Activated naive CD4-positive, alpha-beta T cell treated with anti-CD3 and anti-CD28 coated beads, Interleukin-2, amount 10 ng/mL, durations not matched to agents 7 days and 5 days (primary cell): ENCODE measurements at regions not wholly inside any gene's neighbourhood (a gene's known extent, or its start where the extent isn't known, plus 50 kb on each side); places are given as distances from the start of the nearest gene placed in this dataset.
"Not testable (repeated sequence)": the region's sequence is repeated elsewhere in the genome, so short reads cannot be mapped to it uniquely, and the experiment has no call there.

Experiments used
- CTCF ChIA-PET: fragments of 350-600 bp; sonication (Branson Sonifier 250); formaldehyde crosslinking; loops from one replicate; lab custom pipeline; 2021; ENCODE audit warnings: antibody characterized with exemption; lab: Charles Lee
- DNase-seq: peaks from one replicate; pipeline ENCODE4 v3.0.0-alpha.2; 2020
- H3K27ac Mint-ChIP-seq: one replicate; pipeline ENCODE4 v1.8.0; 2021; ENCODE audit warnings: mild to moderate bottlenecking, moderate library complexity, mixed read lengths
- H3K27me3 Mint-ChIP-seq: one replicate; pipeline ENCODE4 v1.8.0; 2021; ENCODE audit warnings: mild to moderate bottlenecking, mixed read lengths
- H3K36me3 Mint-ChIP-seq: one replicate; pipeline ENCODE4 v1.8.0; 2021; ENCODE audit warnings: mixed read lengths
- H3K4me1 Mint-ChIP-seq: one replicate; pipeline ENCODE4 v1.8.0; 2021; ENCODE audit warnings: mixed read lengths
- H3K4me3 Mint-ChIP-seq: one replicate; pipeline ENCODE4 v1.8.0; 2021; ENCODE audit warnings: mild to moderate bottlenecking, moderate library complexity, mixed read lengths
- H3K9me3 Mint-ChIP-seq: one replicate; pipeline ENCODE4 v1.8.0; 2021; ENCODE audit warnings: mixed read lengths

GRCh38 chr5:8829323-8830029, 716.4 kb downstream of the SEMA5A start:
- CTCF ChIA-PET, result no interaction called here
- Mint-ChIP-seq H3K4me1 (no peaks in the 10 kb centered on the region), H3K4me3 (no peak overlapping the region), H3K36me3 (no peaks in the 10 kb centered on the region), H3K9me3 (peaks cover 2% of the 10 kb centered on the region), H3K27me3 (no peaks in the 10 kb centered on the region), H3K27ac (no peak overlapping the region)
- no peak for DNase-seq

DNA sequence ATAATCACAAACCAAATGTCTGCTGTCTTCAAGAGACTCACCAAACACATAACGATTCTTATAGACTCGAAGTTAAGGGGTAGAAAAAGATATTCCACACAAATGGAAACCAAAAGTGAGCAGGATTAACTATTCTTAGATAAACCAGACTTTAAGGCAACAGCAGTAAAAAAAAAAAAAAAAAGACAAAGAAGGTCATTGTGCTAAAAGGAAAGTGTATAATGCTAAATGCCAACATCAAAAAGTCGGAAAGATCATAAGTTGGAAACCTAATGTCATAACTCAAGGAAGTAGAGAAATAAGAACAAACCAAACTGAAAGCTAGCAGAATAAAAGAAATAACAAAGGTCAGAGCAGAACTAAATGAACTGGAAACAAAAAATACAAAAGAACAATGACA, 714.6 kb downstream of the SEMA5A start:
- H3K27ac Mint-ChIP-seq, result no peak overlapping the region
- no peaks in the 10 kb centered on the region for H3K27me3 Mint-ChIP-seq
- no peak for DNase-seq
- peaks cover 2% of the 10 kb centered on the region for H3K9me3 Mint-ChIP-seq
- no peak overlapping the region for H3K4me3 Mint-ChIP-seq
- no peaks in the 10 kb centered on the region for H3K36me3 Mint-ChIP-seq
- no peaks in the 10 kb centered on the region for H3K4me1 Mint-ChIP-seq
- CTCF ChIA-PET, result no interaction called here

- DNase-seq, result no peak
- CTCF ChIA-PET, result no interaction called here
Observed at GRCh38 chr5:8831854-8832253, 714.0 kb downstream of the SEMA5A start.

GRCh38 chr5:8839361-8840055, 706.4 kb downstream of the SEMA5A start:
- peaks cover 18% of the 10 kb centered on the region for H3K9me3 Mint-ChIP-seq
- H3K4me3 Mint-ChIP-seq, result no peak overlapping the region
- CTCF ChIA-PET, result no interaction called here
- no peaks in the 10 kb centered on the region for H3K4me1 Mint-ChIP-seq
- no peaks in the 10 kb centered on the region for H3K27me3 Mint-ChIP-seq
- no peaks in the 10 kb centered on the region for H3K36me3 Mint-ChIP-seq
- DNase-seq, result no peak
- H3K27ac Mint-ChIP-seq, result no peak overlapping the region

More at GRCh38 chr5:8831854-8832253, 714.0 kb downstream of the SEMA5A start:
- Mint-ChIP-seq H3K9me3 (peaks cover 2% of the 10 kb centered on the region), H3K4me1 (no peaks in the 10 kb centered on the region), H3K27me3 (no peaks in the 10 kb centered on the region), H3K4me3 (no peak overlapping the region), H3K36me3 (no peaks in the 10 kb centered on the region), H3K27ac (no peak overlapping the region)

- no peak overlapping the region for H3K27ac Mint-ChIP-seq
- DNase-seq, result no peak
- H3K4me3 Mint-ChIP-seq, result no peak overlapping the region
- H3K4me1 Mint-ChIP-seq, result no peaks in the 10 kb centered on the region
- H3K36me3 Mint-ChIP-seq, result no peaks in the 10 kb centered on the region
- CTCF ChIA-PET, result no interaction called here
- peaks cover 18% of the 10 kb centered on the region for H3K9me3 Mint-ChIP-seq
- H3K27me3 Mint-ChIP-seq, result no peaks in the 10 kb centered on the region
Observed at GRCh38 chr5:8840237-8840636, 705.6 kb downstream of the SEMA5A start.

- CTCF ChIA-PET, H3K27ac Mint-ChIP-seq, H3K4me3 Mint-ChIP-seq, H3K27me3 Mint-ChIP-seq, H3K36me3 Mint-ChIP-seq, H3K4me1 Mint-ChIP-seq, DNase-seq: not testable (repeated sequence)
- peaks cover 18% of the 10 kb centered on the region for H3K9me3 Mint-ChIP-seq
Observed at GRCh38 chr5:8840746-8841145, 705.1 kb downstream of the SEMA5A start.

GRCh38 chr5:8842971-8843551, 702.8 kb downstream of the SEMA5A start:
- H3K4me1 Mint-ChIP-seq, result no peaks in the 10 kb centered on the region
- no peak overlapping the region for H3K4me3 Mint-ChIP-seq
- H3K9me3 Mint-ChIP-seq, result peaks cover 18% of the 10 kb centered on the region
- no peak overlapping the region for H3K27ac Mint-ChIP-seq
- H3K27me3 Mint-ChIP-seq, result no peaks in the 10 kb centered on the region
- CTCF ChIA-PET, result no interaction called here
- H3K36me3 Mint-ChIP-seq, result no peaks in the 10 kb centered on the region
- no peak for DNase-seq

DNA sequence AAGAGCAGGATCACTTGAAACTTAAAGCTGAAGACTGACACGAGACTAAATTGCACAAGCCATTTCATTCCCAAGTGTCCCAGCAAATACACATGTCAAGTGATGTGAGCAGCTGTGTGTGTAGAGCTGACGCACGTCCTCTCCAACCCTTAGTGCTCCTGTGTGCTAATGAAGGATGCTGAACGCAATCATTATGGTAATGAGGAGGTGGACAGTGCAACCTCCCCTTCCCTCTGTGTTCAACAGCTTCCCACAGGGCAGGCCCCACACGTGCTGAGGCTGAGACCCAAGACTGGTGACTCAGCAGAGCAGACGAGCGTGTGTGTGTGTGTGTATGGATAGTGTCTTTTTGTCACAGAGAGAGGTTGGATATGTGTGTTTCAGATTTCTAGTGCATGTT, 702.1 kb downstream of the SEMA5A start:
- H3K4me1 Mint-ChIP-seq, result no peaks in the 10 kb centered on the region
- CTCF ChIA-PET, result no interaction called here
- H3K27me3 Mint-ChIP-seq, result no peaks in the 10 kb centered on the region
- no peaks in the 10 kb centered on the region for H3K36me3 Mint-ChIP-seq
- H3K27ac Mint-ChIP-seq, result no peak overlapping the region
- H3K4me3 Mint-ChIP-seq, result no peak overlapping the region
- H3K9me3 Mint-ChIP-seq, result peaks cover 18% of the 10 kb centered on the region
- no peak for DNase-seq

DNA sequence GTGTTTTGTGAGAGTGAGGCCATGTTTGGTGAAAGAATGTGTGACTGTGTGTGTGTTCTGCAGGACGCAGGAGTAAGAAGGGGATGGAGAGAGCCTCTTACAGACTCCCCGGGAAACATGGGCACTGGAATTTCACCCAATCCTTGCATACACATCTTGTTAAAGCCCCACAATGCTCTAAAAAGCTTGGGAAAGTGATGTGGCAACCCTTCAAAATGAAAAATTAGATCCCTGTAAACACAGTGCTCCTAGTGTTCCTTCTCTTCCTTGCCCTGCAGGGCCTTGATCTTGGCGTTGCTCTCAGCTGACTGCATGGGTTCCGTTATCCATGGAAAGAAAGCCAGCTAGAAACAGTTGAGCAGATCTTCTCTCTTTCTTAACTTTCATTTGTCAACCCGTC, 701.7 kb downstream of the SEMA5A start:
- Mint-ChIP-seq H3K4me3 (no peak overlapping the region), H3K36me3 (no peaks in the 10 kb centered on the region), H3K27ac (no peak overlapping the region), H3K27me3 (no peaks in the 10 kb centered on the region), H3K9me3 (peaks cover 18% of the 10 kb centered on the region), H3K4me1 (no peaks in the 10 kb centered on the region)
- CTCF ChIA-PET, result no interaction called here
- DNase-seq, result no peak

- no peaks in the 10 kb centered on the region for H3K27me3 Mint-ChIP-seq
- CTCF ChIA-PET, result no interaction called here
- no peaks in the 10 kb centered on the region for H3K4me1 Mint-ChIP-seq
Observed at GRCh38 chr5:8844847-8845246, 701.0 kb downstream of the SEMA5A start.

GRCh38 chr5:8845296-8845695, 700.6 kb downstream of the SEMA5A start:
- H3K36me3 Mint-ChIP-seq, result no peaks in the 10 kb centered on the region
- H3K27me3 Mint-ChIP-seq, result no peaks in the 10 kb centered on the region
- H3K27ac Mint-ChIP-seq, result no peak overlapping the region
- H3K4me3 Mint-ChIP-seq, result no peak overlapping the region
- peaks cover 12% of the 10 kb centered on the region for H3K9me3 Mint-ChIP-seq
- no peak for DNase-seq
- H3K4me1 Mint-ChIP-seq, result no peaks in the 10 kb centered on the region
- CTCF ChIA-PET, result no interaction called here

More at GRCh38 chr5:8844847-8845246, 701.0 kb downstream of the SEMA5A start:
- Mint-ChIP-seq H3K36me3 (no peaks in the 10 kb centered on the region), H3K4me3 (no peak overlapping the region), H3K9me3 (peaks cover 14% of the 10 kb centered on the region), H3K27ac (no peak overlapping the region)
- no peak for DNase-seq

DNA sequence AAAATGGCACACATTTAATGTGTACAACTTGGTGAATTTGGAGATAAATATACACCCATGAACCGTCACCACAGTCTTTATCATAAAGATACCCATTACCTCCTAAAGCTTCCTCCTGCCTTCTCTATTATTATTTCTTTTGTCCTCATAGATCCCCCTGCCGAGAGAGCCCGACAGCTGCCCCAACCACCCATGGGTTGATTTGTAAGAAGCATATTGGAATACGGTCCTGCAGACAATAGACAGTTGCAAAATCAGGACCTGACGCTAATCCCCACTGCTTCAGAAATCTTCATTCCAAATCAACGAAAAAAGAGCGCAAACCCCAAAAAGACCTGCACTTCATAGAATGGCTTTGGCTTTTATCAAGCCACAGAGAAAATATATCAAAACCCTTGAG, 697.5 kb downstream of the SEMA5A start:
- Mint-ChIP-seq H3K27me3 (no peaks in the 10 kb centered on the region), H3K4me3 (no peak overlapping the region), H3K4me1 (no peaks in the 10 kb centered on the region), H3K36me3 (no peaks in the 10 kb centered on the region), H3K9me3 (no peaks in the 10 kb centered on the region), H3K27ac (no peak overlapping the region)
- DNase-seq, result no peak
- CTCF ChIA-PET, result interaction anchor here (0.6 kb wide), 1 partner anchor 94 kb away, joined by 3 read pairs; no protein-coding TSS in a partner anchor

GRCh38 chr5:8848997-8849594, 696.8 kb downstream of the SEMA5A start:
- Mint-ChIP-seq H3K4me1 (no peaks in the 10 kb centered on the region), H3K27ac (no peak overlapping the region), H3K27me3 (no peaks in the 10 kb centered on the region), H3K9me3 (no peaks in the 10 kb centered on the region), H3K4me3 (no peak overlapping the region), H3K36me3 (no peaks in the 10 kb centered on the region)
- DNase-seq, result no peak
- CTCF ChIA-PET, result no interaction called here

GRCh38 chr5:8851101-8851500, 694.8 kb downstream of the SEMA5A start:
- CTCF ChIA-PET, result no interaction called here
- no peaks in the 10 kb centered on the region for H3K9me3 Mint-ChIP-seq

More at GRCh38 chr5:8851101-8851500, 694.8 kb downstream of the SEMA5A start:
- Mint-ChIP-seq H3K4me1 (no peaks in the 10 kb centered on the region), H3K27ac (no peak overlapping the region), H3K27me3 (no peaks in the 10 kb centered on the region), H3K36me3 (no peaks in the 10 kb centered on the region), H3K4me3 (no peak overlapping the region)
- DNase-seq, result no peak
